Bronchial epithelial cell (primary cell): ENCODE measurements at regions not wholly inside any gene's neighbourhood (a gene's known extent, or its start where the extent isn't known, plus 50 kb on each side); places are given as distances from the start of the nearest gene placed in this dataset.

Experiments
- DNase-seq: peaks from one replicate; pipeline ENCODE4 v3.0.0-alpha.2; 2010; ENCODE audit warnings: low read depth
- FAIRE-seq: peaks from 2 replicates; lab custom pipeline; 2011; peaks lifted over from hg19 to GRCh38; lab: Jason Lieb, UNC
- H3K27me3 ChIP-seq: 2 replicates; pipeline ENCODE4 v1.5.1; 2011; ENCODE audit warnings: low read length; ENCODE audit not compliant: control insufficient read depth, insufficient read depth
- H3K36me3 ChIP-seq: 2 replicates; pipeline ENCODE4 v1.5.1; 2011; ENCODE audit warnings: low read length; ENCODE audit not compliant: control insufficient read depth, insufficient read depth
- H3K4me3 ChIP-seq: 2 replicates; pipeline ENCODE4 v1.5.1; 2011; ENCODE audit warnings: mild to moderate bottlenecking, low read depth, low read length, control low read depth
- TF ChIP-seq, protein P1 (sequence below): IDR thresholded peaks from 2 replicates; pipeline ENCODE4 v1.5.1; 2011; ENCODE audit warnings: mild to moderate bottlenecking, moderate library complexity, low read length, control low read depth, inconsistent platforms; ENCODE audit not compliant: insufficient read depth, severe bottlenecking

DNA sequence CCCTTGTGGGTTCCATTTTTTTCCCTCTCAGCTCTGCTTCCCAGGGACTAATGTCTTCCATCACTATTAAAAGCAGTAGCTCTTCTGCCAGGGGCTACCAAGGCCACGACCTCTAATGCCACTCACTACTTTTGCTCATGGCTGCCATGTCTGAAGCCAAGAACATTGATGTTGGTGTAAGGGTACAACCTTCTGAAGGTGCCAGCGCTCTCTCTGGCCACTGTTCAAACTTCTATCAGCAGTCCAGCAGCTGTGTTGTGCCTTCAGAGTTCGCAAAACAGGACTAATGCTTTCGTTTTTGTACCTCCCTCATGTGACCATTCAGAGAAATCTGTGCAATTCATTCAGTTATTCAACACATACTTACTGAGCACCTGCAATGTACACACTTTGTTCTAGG, 121.5 kb upstream of the ENPEP start:
- FAIRE-seq = no peak
- Histone ChIP-seq H3K36me3 (no peaks in the 10 kb centered on the region), H3K27me3 (no peaks in the 10 kb centered on the region), H3K4me3 (no peak overlapping the region)
- TF ChIP-seq, protein P1, sequence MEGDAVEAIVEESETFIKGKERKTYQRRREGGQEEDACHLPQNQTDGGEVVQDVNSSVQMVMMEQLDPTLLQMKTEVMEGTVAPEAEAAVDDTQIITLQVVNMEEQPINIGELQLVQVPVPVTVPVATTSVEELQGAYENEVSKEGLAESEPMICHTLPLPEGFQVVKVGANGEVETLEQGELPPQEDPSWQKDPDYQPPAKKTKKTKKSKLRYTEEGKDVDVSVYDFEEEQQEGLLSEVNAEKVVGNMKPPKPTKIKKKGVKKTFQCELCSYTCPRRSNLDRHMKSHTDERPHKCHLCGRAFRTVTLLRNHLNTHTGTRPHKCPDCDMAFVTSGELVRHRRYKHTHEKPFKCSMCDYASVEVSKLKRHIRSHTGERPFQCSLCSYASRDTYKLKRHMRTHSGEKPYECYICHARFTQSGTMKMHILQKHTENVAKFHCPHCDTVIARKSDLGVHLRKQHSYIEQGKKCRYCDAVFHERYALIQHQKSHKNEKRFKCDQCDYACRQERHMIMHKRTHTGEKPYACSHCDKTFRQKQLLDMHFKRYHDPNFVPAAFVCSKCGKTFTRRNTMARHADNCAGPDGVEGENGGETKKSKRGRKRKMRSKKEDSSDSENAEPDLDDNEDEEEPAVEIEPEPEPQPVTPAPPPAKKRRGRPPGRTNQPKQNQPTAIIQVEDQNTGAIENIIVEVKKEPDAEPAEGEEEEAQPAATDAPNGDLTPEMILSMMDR = no peak
- DNase-seq = no peak

DNA sequence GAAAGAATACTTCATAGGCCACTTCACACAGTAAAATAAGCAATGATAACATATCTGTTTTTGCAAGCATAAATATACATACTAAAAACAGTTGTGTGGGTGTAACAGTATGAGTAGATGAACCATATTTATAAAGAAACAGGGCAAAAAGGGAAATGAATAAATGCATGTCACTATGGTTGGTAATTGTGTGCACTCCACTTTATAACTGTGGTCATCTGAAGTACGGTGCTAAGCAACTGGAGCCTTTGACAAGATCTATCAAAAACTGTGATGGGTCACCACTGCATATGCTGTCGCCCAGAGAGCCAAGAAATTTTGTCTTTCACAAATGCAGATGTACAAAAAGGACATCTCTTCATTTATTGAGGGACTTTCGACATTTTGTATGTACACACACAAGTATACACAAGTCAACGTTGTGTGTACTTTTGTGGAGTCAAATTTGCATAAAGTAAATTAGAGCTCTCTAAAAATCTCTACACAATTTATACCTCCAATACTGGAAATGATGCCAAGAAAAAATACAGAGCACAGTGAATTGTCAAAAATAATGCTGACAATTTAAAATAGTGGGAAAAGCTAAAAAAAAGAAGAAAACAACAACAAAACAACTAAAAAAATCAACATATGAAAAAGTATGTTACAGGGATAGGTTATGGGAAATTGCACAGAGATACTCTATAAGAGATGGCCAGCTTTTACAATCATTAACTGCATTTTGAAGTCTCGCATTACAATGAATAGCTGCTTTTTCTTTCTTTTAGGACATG, 123.1 kb upstream of the ENPEP start:
- TF ChIP-seq, protein P1 = no peak
- Histone ChIP-seq H3K27me3 (no peaks in the 10 kb centered on the region), H3K4me3 (no peak overlapping the region), H3K36me3 (no peaks in the 10 kb centered on the region)
- no peak for DNase-seq
- no peak for FAIRE-seq

DNA sequence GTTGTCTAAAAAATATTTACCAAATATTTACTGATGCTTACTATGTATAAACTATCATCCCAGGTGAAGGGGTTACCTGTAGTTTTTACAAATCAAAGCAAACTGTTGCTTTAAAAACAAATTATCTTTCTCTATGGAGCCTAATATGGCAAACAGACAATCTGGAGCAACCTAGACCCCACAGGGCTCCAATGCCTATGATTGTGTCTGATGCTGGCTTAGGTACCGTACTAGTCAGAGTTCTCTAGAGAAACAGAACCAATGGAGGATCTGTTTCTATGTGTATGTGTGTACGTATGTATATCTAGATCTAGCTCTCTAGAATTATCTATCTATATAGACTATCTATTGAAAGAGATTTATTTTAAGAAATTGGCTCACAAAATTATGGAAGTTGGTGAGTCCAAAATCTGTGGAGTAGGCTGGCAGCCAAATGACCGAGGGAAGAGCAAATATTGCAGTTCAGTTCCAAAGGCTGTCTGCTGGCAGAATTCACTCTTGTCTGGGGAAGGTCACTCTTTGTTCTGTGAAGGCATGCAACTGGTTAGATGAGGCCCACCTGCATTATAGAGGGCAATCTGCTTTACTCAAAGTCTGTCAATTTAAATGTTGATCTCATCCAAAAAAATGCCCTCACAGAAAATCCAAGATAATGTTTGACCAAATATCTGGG, 127.1 kb upstream of the ENPEP start:
- DNase-seq (no peak), FAIRE-seq (no peak)
- H3K4me3 ChIP-seq = no peak overlapping the region
- TF ChIP-seq, protein P1 = no peak
- no peaks in the 10 kb centered on the region for H3K27me3 ChIP-seq
- no peaks in the 10 kb centered on the region for H3K36me3 ChIP-seq

- FAIRE-seq = no peak
- no peaks in the 10 kb centered on the region for H3K27me3 ChIP-seq
- DNase-seq = no peak
- H3K4me3 ChIP-seq = no peak overlapping the region
- TF ChIP-seq, protein P1 = no peak
- no peaks in the 10 kb centered on the region for H3K36me3 ChIP-seq
These were observed 128.2 kb upstream of the ENPEP start for GRCh38 chr4:110347805-110348204.

- H3K36me3 ChIP-seq = no peaks in the 10 kb centered on the region
- no peak overlapping the region for H3K4me3 ChIP-seq
- no peaks in the 10 kb centered on the region for H3K27me3 ChIP-seq
- TF ChIP-seq, protein P1 = no peak
- FAIRE-seq (no peak), DNase-seq (no peak)
These were observed 131.8 kb upstream of the ENPEP start for GRCh38 chr4:110344165-110344564.
